GM18520 (cell line): ENCODE measurements at regions not wholly inside any gene's neighbourhood (a gene's known extent, or its start where the extent isn't known, plus 50 kb on each side); places are given as distances from the start of the nearest gene placed in this dataset.

Experiments used
- ATAC-seq: cut with Tn5 transposase; IDR thresholded peaks from one replicate; pipeline ENCODE4 v1.9.1; 2021; ENCODE audit not compliant: unreplicated experiment

DNA sequence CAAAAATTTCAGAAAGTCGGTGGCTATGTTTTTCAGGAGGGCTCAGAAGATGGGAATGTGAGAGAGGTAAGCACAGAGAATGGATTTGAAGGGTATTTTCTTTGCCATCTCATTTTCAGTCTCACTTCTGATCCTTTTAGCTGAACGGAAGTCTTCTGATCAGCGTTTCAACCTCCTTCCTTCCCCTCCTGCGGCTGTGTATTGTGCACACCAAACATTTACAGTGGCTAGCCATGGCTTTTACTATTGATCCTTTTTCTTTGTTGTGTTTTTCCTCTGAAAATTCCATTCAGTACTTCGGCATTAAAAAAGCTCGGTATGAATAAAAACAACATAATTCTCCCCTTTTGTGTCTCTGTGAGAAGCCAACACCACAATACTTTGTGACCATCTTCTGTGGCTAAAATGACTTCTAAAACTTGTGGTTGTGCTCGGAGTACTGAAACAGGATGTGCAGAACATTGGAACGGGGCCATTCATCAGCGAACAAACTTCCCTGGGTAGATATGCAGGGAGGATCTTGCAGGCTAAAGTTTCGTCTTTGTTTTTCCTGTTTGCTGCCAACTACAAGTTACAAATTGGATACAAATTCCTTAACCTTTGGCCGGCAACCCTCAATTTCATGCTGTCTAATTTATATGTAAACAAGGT, 260.8 kb upstream of the FAM98A start:
- ATAC-seq: no peak

DNA sequence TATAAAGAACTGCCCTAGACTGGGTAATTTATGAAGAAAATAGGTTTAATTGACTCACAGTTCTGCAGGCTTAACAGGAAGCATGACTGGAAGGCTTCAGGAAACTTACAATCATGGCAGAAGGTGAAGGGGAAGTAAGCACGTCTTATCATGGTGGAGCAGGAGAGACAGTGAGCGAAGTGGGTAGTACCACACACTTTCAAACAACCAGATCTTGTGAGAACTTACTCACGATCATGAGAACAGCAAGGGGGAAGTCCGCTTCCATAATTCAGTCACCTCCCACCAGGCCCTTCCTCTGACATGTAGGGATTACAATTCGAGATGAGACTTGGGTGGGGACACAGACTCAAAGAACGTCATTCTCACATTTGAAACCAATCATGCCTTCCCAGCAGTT, 260.1 kb upstream of the FAM98A start:
- no peak for ATAC-seq

DNA sequence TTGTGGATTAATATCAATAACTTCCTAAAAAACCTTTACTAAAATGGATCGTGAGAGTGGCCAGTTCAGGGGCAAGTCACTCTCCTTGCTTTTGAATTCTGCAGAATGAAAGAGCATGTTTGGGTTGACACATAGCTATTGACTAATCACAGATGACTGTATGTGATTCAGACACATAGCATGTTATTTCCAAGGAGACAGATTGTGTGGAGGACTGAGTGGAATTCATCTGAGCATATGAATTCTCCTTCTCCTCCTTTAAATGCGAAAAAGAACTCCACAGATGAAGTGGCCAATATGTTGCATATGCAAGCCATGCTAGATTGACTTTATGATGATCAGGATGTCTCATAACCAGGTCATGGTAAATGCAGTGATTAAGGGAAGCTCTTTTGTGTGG, 249.4 kb upstream of the FAM98A start:
- ATAC-seq: no peak

DNA sequence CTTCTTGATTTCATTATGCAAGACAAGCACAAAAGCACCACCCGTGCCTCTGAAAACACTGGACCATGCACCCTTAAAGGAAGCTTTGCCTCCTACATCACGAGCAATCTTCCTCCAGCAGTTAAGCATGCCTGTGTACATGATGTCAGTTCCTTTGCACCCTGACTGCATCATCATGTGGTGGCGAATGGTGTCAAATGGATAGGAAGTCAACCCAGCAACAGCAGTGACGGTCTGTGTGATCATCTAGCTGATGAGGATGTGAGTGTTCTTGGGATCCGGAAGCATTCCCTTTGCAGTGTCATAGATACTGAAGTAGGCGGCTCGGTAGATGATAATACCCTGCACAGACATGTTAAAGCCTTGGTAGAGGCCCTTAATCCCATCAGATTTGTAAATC, 240.7 kb upstream of the FAM98A start:
- ATAC-seq: no peak

DNA sequence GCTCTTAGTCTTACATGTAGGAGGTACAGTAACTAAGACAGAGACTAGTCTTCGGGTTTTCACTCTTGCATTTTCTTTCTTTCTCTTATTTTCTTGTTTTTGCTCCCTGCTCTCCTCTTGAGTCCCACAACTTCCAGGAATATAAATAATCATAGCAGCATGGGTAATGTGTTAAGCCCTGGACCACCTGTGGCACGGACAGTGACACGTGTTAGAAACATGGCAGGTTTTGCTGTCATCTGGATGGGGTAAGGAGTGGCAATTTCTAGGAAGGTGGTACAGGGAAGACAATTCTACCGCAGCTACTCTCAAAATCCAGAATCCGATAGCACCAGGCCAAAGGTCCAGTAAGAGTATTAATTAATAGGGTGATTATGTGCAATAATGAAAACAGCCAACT, 237.5 kb upstream of the FAM98A start:
- no peak for ATAC-seq

DNA sequence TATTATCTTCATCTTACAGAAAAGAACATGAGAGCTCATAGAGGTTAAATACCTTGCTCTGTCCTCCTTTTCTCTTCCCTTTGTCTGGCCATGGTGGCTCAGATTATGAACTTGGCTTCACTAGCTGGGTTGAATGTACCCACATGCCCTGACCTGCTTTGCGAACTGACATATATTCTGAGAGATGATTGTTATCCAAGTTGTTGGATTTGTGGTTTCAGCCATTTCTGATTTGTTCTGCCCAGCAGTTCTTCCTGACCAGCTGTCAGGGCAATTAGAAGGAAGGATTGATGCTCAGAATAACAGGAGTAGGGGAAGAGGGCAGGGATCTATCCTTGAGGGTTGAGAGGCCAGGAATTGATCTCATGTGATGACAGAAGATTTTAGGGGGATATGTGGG, 236.8 kb upstream of the FAM98A start:
- no peak for ATAC-seq

DNA sequence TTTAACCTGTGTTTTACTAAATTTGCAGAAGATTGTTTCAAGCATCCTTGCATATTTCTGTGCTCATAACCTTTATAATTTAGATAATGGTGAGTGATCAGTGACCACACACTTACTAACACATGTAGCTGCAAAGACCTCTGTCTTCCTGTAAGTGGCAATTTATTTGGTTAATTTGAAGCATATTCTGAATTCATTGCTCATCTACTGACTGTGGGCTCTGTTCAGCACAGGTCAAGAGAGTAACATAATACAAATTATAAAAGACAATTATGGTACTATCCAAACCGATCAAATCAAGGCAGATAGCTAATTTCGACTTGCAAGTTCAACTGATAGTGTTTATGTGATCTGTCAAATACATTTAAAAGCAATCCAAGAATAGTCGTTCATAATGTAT, 223.9 kb upstream of the FAM98A start:
- ATAC-seq: no peak

DNA sequence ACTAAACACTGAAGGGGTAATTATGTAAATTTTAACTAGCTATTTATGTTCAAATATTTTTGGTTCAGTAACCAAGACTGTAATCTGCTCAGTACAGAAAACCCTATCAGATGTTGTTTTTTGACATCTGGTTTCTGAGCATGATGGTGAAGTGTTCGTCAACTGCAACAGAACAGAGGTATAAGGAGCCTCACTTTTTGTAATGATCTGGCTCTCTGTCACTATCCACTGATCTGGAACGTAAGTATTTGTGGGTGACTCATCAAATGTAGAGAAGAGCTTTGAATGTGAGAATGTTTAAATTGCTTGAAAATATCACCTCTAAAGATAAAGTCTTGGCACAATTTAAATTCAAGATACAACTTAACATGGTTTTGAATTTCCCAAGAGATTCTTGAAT, 213.6 kb upstream of the FAM98A start:
- ATAC-seq: no peak

DNA sequence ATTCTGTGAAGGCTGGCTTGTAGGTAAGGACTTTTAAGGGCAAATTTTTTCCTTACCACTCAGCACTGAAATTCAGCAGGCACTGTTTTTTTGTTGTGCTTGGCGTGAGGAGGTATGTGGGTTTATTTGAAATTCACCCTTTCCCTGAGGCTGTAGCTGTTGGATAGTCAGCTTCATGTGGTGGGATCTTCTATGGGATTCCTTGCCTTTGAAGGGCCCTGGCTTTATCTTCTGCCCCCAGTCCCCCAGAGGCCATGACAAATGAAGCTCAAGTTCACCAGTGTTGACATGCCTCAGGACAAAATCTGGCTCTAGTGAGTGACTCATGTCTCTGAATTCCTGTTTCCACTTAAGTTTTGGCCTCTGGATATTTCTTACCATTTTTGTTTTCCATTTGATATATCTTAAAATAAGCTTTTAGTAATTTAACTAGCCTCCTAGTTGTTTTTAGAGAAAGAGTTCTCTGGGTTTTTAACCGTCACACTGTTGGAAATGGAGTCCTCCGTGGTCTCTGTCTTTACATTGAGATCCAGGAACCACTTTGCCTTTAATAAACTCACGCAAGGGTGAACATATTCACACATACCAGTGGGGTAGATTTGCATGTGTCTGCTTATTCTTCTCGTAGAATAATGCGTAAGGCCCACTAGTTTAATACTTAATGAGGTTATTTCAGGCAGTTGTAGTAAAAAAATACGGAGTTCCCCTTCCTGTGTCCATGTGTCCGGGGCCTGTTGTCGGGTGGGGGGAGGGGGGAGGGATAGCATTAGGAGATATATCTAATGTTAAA, 211.1 kb upstream of the FAM98A start:
- no peak for ATAC-seq

DNA sequence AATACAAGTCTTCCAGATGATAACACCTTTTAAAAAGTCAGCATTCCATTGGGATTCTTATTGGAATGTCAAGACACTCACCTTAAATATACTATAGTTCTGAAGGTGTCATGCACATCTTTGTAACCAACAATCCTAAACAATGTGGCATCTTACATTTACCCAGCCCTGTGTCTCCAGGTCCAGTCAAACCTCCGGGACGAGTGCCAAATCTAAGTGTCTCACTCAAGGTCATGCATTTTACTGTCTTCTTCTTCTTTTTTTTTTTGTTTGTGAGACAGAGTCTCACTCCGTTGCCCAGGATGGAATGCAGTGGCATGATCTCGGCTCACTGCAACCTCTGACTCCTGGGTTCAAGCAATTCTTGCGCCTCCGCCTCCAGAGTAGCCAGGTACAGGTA, 206.9 kb upstream of the FAM98A start:
- ATAC-seq: no peak

DNA sequence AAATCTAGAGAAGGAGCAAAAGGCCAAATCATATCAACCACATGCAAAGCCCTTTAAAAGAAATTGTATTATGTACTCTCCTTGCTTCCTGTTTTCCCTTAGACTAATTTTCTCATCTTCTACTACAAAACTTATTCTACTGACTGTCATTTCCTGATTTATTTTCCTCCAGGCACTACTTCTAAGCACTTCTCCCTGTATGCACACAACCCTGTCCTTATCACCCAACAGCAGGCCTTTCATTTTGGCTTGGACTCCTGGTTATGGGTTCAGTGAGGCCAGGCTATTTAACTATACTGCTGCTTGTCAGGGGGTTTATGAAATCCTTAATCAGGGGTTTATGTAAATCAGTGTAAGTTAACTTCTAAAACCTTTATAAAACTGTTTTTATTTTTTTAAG, 205.1 kb upstream of the FAM98A start:
- ATAC-seq: no peak

DNA sequence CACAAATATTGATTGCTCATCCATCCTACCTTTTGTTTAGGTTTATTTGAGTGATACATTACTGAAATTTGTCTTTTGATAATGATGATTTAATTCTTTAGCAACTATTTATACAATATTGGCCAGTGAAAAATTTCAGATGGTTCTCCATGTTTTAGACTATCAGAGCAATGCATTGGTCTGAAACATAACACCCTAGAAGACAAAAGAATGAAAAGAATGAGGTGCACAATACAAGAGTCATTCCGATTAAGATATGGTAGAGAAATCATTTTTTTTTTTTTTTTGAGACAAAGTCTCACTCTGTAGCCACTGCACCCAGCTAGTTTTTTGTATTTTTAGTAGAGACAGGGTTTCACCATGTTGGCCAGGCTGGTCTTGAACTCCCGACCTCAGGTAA, 197.4 kb upstream of the FAM98A start:
- ATAC-seq: no peak

DNA sequence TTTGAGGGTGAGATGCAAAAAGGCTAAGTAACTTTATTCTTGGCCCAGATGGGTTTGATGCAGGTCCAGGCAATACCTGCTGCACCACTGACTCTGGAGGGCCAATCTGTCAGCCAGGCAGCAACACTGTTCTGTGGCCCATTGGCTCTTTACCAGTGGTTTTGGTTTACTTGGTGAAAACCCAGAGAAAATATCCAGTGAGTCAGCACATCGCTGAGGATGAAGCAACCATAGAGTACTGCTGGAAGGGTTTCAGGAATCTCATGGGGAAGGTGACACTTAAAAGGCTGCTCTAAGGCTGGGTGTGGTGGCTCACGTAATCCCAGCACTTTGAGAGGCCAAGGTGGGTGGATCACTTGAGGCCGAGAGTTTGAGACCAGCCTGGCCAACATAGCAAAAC, 192.5 kb upstream of the FAM98A start:
- no peak for ATAC-seq

DNA sequence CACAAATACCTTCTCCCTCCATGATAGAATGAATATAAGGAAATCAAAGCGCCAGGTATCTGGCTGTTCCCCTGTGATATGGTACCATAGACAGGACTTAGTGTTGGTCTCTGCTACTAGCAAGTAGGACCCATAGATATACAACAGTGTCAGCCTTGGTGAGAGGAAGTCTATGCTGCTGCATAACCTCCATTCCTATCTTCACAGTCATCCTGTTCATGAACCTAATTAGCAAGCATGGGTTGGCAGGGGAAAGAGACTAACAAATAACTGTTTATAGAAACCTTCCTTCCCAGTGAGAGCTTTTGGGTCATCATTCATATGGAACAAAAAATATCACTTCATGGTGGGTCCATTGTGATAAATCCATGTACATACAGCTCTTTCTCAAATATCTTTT, 188.9 kb upstream of the FAM98A start:
- no peak for ATAC-seq

DNA sequence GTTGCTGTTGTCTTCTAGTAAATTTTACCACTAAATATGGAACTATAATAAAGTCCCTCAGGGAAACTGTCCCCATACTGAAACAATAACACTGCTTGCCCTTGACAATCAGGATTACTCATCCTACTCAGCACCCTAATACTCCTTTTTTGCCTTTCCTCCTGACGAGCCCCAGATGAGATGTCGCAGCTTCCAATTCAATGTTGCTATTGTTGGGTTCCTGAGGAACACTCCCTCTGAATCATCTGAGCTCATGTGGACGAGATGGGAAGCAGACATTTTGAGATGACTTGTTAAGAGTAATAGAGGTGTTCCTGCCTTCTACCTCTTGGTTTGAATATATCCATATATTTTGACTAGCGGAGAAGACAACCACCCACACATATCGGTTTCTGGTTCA, 187.8 kb upstream of the FAM98A start:
- no peak for ATAC-seq

DNA sequence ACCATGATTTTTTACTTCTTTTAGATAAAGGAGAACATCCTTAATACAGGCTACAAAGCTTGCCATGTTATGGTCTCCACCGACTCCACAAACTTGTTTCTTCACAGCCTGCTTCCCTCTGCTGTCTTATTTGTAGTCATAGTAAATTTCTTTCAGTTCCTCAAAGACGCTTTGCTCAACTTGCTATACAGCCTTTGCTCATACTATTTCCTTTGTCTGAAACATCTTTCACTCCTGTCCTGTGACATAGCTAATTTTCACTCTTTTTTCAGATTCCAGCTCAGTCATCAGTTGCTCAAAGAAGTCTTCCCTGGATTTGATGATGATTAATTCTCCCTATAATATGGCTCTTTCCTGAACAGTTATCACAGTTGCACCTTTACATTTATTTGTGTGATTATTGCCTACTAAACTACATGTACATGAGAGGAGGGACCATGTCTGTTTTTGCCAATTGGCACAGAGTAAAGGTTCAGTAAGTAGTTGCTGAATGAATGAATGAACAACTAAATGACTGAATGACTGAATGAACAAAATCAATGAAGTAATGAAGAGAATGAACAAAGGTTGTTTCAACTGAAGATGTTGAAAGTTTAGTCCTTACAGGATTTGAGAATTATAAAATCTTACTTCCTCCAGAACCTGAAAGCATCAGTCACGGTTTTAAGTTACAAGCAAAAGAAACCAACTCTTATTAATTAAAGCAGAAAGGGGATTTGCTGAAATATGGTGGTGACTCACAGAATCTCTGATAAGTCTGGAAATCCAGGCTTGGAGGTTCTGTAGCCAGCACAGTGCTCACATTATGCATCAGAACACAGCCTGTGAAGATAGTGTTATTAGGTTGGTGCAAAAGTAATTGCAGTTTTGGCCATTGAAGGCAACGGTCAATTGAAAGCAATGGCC, 186.4 kb upstream of the FAM98A start:
- ATAC-seq: peak; percentile 79

DNA sequence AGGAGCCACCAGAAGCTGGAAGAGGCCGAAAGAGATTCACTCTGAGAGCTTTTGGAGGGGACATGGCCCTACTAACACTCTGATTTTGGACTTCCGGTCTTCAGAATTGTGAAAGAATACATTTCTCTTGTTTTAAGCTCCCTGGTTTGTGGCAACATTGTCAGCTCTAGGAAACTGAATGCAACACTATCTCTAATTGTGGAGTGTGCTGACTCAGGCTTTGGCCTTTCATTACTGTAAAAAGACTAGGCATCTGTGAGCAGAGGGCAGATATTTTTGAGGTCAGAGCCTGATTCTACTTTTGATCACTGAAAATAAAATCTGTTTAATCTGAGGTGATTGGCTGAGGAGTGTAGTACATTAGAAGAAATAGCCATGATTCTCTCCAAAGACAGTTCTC, 185.4 kb upstream of the FAM98A start:
- no peak for ATAC-seq

DNA sequence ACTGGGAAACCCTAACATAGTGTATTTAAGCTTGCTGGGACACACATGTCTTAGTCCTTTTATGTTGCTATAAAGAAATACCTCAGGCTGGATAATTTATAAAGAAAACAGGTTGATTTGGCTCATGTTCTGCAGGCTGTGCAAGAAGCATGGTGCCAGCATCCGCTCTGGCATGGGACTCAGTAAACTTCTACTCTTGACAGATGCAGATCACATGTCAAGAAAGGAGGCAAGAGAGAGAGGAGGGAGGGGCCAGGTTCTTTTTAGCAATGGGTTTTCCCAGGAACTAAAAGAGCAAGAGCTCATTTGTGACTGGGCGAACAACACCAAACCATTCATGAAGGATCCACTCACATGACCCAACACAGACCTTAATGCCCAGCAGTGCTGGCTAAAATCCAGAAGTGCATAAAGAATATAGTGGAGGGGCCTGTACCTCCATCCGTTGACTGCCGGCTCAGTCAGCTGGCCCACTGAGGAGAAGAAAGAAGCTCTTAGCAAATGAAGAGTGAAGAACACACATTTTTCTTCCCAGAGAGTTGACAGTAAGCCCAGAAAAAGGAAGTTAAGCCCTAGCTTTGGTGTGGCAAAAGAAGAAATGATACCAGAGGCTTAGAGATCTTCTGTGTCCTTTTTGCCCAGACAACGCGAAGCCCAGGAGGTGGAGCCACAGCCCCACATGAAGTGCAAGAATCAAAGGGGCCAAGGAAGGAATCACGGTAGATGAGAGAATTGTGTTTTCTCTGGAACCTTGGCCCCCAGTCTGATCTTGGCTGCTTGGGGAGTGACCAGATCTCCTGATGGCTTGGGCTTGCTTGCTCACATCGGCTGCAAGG, 183.5 kb upstream of the FAM98A start:
- no peak for ATAC-seq

DNA sequence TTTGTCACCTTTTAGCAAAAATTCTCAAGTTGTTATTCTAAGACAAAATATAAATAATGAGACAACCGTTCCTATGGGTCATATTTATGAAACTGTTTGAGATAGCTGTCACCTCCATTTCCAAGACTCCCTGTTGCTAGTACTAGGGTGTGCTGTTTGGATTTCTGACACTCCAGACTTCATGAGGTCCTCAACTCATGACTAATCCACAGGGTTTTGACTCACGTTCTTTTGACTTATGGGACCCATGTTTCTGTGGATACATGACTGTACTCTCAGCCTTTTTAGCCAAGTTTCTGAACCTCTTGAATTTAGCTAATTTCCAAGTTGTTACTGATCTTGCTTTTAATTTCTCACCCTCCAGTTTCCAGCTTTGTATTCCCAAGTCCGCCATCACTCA, 178.7 kb upstream of the FAM98A start:
- no peak for ATAC-seq

DNA sequence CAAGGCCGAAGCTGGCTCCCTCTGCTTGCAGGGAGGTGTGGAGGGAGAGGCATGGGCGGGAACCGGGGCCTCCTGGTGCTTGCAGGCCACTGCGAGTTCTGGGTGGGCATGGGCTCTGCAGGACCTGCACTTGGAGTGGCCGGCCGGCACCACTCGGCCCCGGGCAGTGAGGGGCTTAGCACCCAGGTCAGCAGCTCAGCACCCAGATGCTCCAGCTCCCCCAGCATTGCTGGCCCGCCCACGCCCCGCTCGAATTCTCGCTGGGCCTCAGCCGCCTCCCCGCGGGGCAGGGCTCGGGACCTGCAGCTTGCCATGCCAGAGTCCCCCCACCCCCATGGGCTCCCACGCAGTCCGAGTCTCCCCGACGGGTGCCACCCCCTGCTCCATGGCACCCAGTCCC, 176.2 kb upstream of the FAM98A start:
- no peak for ATAC-seq

DNA sequence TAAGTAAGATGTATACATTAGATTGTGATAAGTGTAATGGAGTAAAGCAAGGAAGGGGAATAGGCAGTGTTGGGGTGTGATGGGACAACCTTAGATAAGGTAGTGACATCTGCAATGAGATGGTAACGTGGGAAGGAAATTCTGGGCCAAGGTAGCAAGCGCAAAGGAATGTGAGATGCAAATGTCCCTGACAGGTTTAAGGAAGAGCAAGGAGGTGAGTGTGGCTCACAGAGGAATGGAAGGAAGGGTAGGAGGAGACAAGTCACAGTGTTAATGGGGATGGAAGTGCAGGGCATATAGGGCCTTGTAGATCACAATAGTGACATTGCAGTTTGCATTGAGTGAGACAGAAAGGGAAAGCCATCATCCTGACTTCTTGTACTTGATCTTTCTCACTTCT, 170.9 kb upstream of the FAM98A start:
- ATAC-seq: no peak
